ENCODE measurements at regions not wholly inside any gene's neighbourhood (a gene's known extent, or its start where the extent isn't known, plus 50 kb on each side); places are given as distances from the start of the nearest gene placed in this dataset.

DNA sequence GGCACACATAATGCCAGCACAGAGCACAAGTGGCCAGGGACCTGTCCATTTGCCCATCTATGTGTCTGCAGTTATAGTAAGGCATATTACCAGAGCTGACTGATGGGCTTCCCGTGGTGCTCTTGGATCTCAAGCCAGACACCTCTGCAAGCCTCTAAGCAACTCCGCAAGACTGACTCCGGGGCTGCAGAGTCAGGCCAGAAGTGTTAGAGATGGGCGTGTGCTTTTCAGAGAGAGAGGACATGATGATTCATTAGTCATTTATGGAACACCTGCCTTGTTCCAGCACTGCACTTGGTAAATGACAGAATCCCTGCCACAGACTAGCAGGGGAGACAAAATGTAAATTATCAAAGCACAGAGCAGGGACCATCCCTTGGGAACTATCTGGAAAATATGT is 559.0 kb downstream of the PDCD6IP start:
- Histone ChIP-seq H3K4me3 (ENCODE audit: low read depth, low read length) (no peak overlapping the region), H3K36me3 (replicated peaks) (no peaks in the 10 kb centered on the region), H3K27me3 (replicated peaks) (no peaks in the 10 kb centered on the region), H3K27ac (no peak overlapping the region)
- no peak for TF ChIP-seq CTCF (IDR thresholded peaks at IDR 0.05; ENCODE audit: low read depth, low read length, missing control alignments)
- DNase-seq: no peak
- in situ Hi-C loops (cut with HindIII; ENCODE audit: low pct_ligation_motif_present, low sequenced_read_pairs): no loop called here

GRCh38 chr3:34359064-34359463 is 560.6 kb downstream of the PDCD6IP start:
- in situ Hi-C loops (cut with HindIII; ENCODE audit: low pct_ligation_motif_present, low sequenced_read_pairs): no loop called here
- no peak for DNase-seq
- H3K36me3 ChIP-seq (replicated peaks): no peaks in the 10 kb centered on the region
- TF ChIP-seq CTCF (IDR thresholded peaks at IDR 0.05; ENCODE audit: low read depth, low read length, missing control alignments): no peak
- H3K27me3 ChIP-seq (replicated peaks): no peaks in the 10 kb centered on the region
- H3K4me3 ChIP-seq (ENCODE audit: low read depth, low read length): no peak overlapping the region
- no peak overlapping the region for H3K27ac ChIP-seq

DNA sequence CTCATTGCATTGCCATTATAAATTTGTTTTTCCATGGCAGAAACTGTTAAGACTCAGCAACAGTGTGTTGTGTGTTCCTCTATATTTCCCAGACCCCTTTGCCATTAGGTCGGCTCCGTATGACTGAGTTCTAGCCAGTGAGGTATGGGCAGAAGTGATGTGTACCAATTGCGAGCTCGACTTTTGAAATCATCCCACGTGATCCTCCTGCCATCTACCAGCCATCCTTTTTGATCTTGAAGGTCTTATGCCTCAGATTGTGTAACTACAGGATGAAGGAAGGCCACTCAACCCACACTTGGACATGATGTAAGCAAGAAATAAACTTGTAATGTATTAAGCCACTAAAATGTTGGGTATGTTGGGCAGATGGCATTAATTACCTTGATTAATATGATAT is 562.3 kb downstream of the PDCD6IP start:
- TF ChIP-seq CTCF (IDR thresholded peaks at IDR 0.05; ENCODE audit: low read depth, low read length, missing control alignments): no peak
- in situ Hi-C loops (cut with HindIII; ENCODE audit: low pct_ligation_motif_present, low sequenced_read_pairs): no loop called here
- DNase-seq: no peak
- no peak overlapping the region for H3K27ac ChIP-seq
- no peaks in the 10 kb centered on the region for H3K27me3 ChIP-seq (replicated peaks)
- H3K36me3 ChIP-seq (replicated peaks): no peaks in the 10 kb centered on the region
- no peak overlapping the region for H3K4me3 ChIP-seq (ENCODE audit: low read depth, low read length)

DNA sequence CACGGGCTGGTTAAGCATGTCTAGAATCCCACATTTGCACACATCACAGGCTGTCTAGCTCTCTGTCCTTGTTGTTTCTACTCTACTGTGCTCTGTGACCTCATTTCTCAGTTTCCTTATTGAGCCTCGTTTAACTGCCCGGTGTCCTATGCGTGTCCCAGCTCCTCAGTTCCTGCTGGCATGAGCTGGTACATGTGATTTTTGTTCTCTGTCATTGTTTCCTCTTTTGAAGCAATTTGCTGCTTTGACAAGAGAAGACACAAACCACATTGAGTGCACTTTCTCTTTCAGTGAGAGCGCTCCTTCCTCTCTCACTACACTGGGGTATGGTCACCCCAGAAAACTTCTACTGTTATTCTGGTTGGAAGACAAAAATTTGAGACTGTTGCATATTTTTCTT is 563.5 kb downstream of the PDCD6IP start:
- in situ Hi-C loops (cut with HindIII; ENCODE audit: low pct_ligation_motif_present, low sequenced_read_pairs): no loop called here
- DNase-seq: no peak
- Histone ChIP-seq H3K27ac (no peak overlapping the region), H3K27me3 (replicated peaks) (no peaks in the 10 kb centered on the region), H3K4me3 (ENCODE audit: low read depth, low read length) (no peak overlapping the region), H3K36me3 (replicated peaks) (no peaks in the 10 kb centered on the region)
- no peak for TF ChIP-seq CTCF (IDR thresholded peaks at IDR 0.05; ENCODE audit: low read depth, low read length, missing control alignments)

DNA sequence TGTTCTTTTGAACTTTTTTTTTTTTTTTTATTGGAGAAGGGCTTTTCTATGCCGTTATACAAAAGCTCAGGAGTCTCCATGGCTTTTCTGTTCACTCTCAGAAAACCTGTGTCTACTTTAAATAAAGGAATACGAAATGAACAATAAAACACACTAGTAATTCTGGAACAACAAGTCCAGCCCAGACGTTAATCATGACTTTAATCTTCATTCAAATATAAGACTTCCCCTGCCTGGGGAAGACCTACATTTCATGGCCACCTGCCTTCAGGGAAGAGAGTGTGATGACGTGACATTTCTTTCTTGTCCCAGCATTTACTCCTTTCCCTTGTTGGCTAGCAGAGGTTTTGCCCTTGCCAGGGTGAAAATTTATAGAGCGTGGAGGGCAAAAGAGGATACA is 564.5 kb downstream of the PDCD6IP start:
- Histone ChIP-seq H3K4me3 (ENCODE audit: low read depth, low read length) (no peak overlapping the region), H3K36me3 (replicated peaks) (no peaks in the 10 kb centered on the region), H3K27ac (no peak overlapping the region), H3K27me3 (replicated peaks) (no peaks in the 10 kb centered on the region)
- in situ Hi-C loops (cut with HindIII; ENCODE audit: low pct_ligation_motif_present, low sequenced_read_pairs): no loop called here
- no peak for DNase-seq
- no peak for TF ChIP-seq CTCF (IDR thresholded peaks at IDR 0.05; ENCODE audit: low read depth, low read length, missing control alignments)

- in situ Hi-C loops (cut with HindIII; ENCODE audit: low pct_ligation_motif_present, low sequenced_read_pairs): no loop called here
- H3K27me3 ChIP-seq (replicated peaks): no peaks in the 10 kb centered on the region
- no peaks in the 10 kb centered on the region for H3K36me3 ChIP-seq (replicated peaks)
- H3K27ac ChIP-seq: no peak overlapping the region
- H3K4me3 ChIP-seq (ENCODE audit: low read depth, low read length): no peak overlapping the region
- no peak for DNase-seq
- TF ChIP-seq CTCF (IDR thresholded peaks at IDR 0.05; ENCODE audit: low read depth, low read length, missing control alignments): no peak
Observed at GRCh38 chr3:34363881-34364280, 565.5 kb downstream of the PDCD6IP start.

All from brain microvascular endothelial cell (primary cell).